IPS-NIHi7 (cell line): ENCODE measurements at regions not wholly inside any gene's neighbourhood (a gene's known extent, or its start where the extent isn't known, plus 50 kb on each side); places are given as distances from the start of the nearest gene placed in this dataset.
"Not testable (repeated sequence)": the region's sequence is repeated elsewhere in the genome, so short reads cannot be mapped to it uniquely, and the experiment has no call there.

Experiments used
- DNase-seq: peaks from one replicate; pipeline ENCODE4 v3.0.0; 2012; ENCODE audit warnings: mixed read lengths; ENCODE audit errors: extremely low spot score

GRCh38 chr3:163817015-163817414, 1261.3 kb downstream of the SI start:
- DNase-seq = no peak

DNA sequence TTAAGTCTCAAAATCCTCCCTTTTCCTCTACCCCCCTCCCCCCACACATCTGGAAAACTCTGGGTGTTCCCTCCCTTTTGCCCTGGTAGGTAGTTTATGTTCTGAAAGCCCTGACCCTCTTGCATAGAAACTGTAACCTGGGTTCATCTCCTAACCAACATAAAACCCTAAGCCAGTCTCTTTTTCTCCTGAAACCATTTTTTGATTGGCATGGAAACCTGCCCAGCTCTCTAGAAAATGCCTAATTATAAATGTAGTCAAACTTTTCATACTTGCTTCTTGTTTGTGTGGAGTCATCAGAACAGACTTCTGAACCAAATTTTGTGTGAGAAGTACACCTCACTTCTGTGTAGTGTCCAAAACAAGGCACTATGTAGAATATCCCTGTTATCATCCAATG, 1264.4 kb downstream of the SI start:
- no peak for DNase-seq

DNA sequence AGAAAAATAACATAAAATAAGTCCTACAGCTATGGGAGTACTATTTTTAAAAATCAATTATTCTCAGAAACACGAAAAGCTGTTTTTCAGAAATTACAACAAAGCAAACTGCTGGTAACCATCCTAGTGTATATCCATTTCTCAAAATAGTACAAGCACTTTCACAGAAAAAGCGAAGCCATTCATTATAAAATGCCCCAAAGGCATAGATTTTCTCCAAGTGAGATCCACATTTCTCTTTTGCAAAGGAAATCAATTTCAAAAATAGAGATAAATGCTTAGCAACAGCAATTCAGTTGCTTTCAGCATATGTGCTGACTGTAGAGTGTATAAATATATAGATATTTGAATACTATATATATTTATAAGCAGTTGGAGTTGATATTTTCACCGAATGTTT, 1266.3 kb downstream of the SI start:
- no peak for DNase-seq

DNA sequence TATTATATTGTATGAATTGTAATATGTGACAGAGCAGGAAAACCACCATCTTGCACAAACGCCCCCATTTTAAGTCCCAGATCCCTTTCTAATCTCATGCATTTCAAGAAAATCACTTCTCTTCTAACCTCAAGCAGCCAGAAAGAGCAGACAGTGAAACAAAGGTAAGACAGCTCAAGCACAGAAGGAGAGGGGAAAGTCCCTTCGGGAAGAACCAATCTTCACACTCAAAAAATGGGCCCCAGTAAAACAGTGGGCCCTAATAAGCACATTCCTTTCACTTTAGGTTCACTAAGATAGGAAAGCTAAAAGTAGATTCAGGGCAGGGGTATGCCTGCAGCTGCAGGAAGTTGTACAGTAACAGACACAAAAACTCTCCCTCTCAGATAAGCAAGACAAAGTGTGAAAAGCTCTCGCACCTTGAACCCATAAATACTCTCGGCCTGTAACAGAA, 1268.7 kb downstream of the SI start:
- DNase-seq = no peak

DNA sequence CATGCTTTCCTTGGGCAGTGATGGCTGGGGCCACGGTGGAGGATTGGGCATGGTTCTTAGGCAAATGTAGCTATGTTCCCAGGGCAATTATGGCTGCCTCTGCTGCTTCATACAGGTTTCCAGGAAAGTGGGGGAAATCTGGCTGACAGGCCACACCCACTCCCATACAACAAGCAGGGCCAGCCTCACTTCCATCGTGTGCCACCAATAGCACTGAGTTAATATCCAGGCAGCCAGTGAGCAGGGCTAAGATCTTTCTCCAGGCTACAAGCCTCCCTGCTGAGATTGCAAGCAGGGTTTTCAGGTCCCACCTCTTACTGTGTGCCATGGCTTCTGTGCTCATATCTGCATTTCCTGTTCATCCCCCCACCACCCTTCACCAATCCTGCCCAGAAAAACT, 1291.9 kb downstream of the SI start:
- DNase-seq = no peak

DNA sequence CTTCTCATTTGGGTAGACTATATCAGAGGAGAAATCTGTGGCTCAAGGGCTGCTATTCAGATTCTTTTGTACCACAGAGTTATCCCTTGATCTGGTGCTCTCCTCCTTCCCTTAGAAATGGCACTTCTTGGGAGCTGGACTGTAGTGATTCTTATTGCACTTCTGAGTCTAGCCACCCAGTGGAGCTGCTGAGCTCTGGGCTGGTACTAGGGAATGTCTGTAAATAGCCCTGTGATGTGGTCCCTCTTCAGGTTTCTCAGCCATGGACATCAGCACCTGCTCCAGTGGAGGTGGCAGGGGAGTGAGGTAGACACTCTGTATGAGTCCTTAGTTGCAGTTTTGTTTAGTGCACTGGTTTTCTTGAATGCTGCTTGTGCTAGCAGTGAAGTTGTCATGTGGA, 1292.6 kb downstream of the SI start:
- DNase-seq = peak; percentile 54

DNA sequence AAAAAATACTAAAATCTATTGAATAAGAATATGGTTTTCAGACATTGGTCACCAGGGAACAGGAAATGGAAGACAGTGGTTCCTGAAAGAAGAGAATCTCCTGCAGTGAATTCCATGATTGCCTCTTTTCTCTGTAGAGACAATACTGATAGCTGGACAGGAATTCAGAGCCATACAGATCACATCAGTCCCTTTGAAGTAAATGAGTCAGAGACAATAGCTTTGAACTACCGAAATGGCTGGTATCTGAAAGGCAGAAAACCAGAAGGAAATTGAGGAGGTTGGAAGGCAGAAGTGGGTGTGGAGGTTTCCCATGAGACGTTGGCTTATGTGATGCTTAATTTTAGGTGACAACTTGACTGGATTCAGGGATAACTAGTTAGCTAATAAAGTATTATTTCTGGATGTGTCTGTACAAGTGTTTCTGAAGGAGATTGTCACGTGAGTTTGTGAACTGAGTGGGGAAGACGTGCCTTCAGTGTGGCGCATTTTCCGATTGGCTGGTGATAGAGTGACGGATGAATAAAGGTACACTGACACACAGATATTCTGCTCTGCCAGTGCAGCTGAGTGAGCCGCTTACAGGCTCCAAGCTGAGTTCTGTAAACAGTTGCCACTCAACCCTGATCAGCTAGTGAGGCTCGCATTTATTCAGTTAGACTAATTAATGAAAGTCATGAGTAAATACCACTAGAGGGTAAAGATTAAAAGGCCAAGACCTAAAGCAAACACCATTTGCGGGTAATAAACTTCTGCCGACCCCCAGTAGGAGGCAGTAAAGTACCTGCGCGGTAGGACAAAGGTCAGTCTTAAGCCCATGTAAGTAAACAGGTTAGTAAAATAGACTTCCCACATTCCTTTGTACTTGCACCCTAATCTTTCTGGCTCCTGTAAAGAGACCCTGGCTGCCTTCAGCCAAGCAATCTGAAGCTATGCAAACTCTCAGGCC, 1298.6 kb downstream of the SI start:
- peak; percentile 17 for DNase-seq

DNA sequence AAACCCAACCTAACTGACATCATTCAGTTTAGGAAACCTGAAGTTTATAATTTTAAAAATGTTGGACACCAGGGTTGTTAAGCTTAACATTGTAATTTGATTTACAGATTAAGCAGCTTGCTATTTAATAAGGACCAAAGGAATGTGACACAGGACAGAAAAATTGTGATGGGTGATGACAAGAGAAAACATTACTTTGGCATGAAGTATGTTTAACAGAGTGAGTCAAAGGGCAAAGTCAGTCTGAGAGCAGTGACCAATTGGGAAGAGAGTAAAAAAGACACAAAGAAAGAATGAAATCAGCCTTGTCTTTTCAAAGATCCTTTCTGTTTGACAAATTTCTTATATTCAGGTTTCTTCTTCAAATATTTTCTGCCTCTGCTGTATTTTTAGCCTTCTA, 1301.6 kb downstream of the SI start:
- DNase-seq = no peak

GRCh38 chr3:163773136-163773535, 1305.2 kb downstream of the SI start:
- no peak for DNase-seq

- no peak for DNase-seq
These were observed 1310.2 kb downstream of the SI start for GRCh38 chr3:163768048-163768447.

- DNase-seq = no peak
These were observed 1312.2 kb downstream of the SI start for GRCh38 chr3:163766112-163766511.

- DNase-seq = no peak
These were observed 1325.3 kb downstream of the SI start for GRCh38 chr3:163753033-163753432.

GRCh38 chr3:163745204-163745603, 1333.1 kb downstream of the SI start:
- DNase-seq = no peak

GRCh38 chr3:163735394-163735793, 1342.9 kb downstream of the SI start:
- DNase-seq = no peak

DNA sequence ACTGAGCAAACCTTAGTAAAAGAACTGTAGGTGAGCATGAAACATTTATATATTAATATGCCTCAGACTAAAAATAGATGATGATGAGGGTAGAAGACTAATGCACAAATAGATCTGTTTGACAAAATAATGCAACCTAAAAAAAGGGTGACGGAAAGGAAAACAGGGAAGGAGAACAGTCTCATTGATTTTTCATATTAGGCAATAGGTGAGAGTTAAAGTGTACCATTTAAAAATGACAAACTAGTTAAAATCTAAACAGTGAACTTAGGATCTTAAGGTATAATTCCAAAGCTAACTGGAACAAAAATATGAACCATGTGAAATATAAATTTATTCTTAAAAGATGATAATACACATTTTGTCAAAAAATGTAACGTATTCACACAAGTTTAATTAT, 1347.6 kb downstream of the SI start:
- DNase-seq = no peak

- DNase-seq = no peak
These were observed 1352.2 kb downstream of the SI start for GRCh38 chr3:163726125-163726524.

GRCh38 chr3:163722405-163722804, 1355.9 kb downstream of the SI start:
- peak; percentile 34 for DNase-seq

- no peak for DNase-seq
These were observed 1356.7 kb downstream of the SI start for GRCh38 chr3:163721596-163721995.

- DNase-seq = no peak
These were observed 1360.9 kb downstream of the SI start for GRCh38 chr3:163717377-163717776.

- no peak for DNase-seq
These were observed 1369.9 kb downstream of the SI start for GRCh38 chr3:163708428-163708827.

- no peak for DNase-seq
These were observed 1370.6 kb downstream of the SI start for GRCh38 chr3:163707659-163708058.

- not testable (repeated sequence) for DNase-seq
These were observed 1380.1 kb downstream of the SI start for GRCh38 chr3:163698221-163698620.

- no peak for DNase-seq
These were observed 1385.8 kb downstream of the SI start for GRCh38 chr3:163692494-163692893.

- DNase-seq = no peak
These were observed 1393.6 kb downstream of the SI start for GRCh38 chr3:163684651-163685050.
